WTC11 (cell line): ENCODE measurements at regions not wholly inside any gene's neighbourhood (a gene's known extent, or its start where the extent isn't known, plus 50 kb on each side); places are given as distances from the start of the nearest gene placed in this dataset.

ENCODE experiments used
- ATAC-seq: fragments of 200-7000 bp; cut with Tn5 transposase; 2 replicates; pipeline ENCODE4 v1.10.0; 2021; ENCODE audit warnings: mild to moderate bottlenecking, moderate library complexity
- CTCF ChIA-PET: fragments of 300-600 bp; sonication (Branson Sonifier 250); formaldehyde crosslinking; loops from one replicate; lab custom pipeline; 2021; ENCODE audit warnings: antibody characterized with exemption; lab: Charles Lee
- POLR2A ChIA-PET: fragments of 350-600 bp; sonication (Branson Sonifier 250); formaldehyde crosslinking; loops from one replicate; lab custom pipeline; 2021; ENCODE audit warnings: antibody characterized with exemption; lab: Charles Lee
- DNase-seq: peaks from one replicate; pipeline ENCODE4 v3.0.0; 2021; ENCODE audit warnings: low spot score
- H3K27ac Mint-ChIP-seq: 2 replicates; pipeline ENCODE4 v1.8.0; 2021; ENCODE audit warnings: mixed read lengths
- H3K27me3 Mint-ChIP-seq: 2 replicates; pipeline ENCODE4 v1.8.0; 2021; ENCODE audit warnings: low read depth, mild to moderate bottlenecking, moderate library complexity, mixed read lengths
- H3K36me3 Mint-ChIP-seq: 2 replicates; pipeline ENCODE4 v1.8.0; 2021; ENCODE audit warnings: mixed read lengths
- H3K4me1 Mint-ChIP-seq: 2 replicates; pipeline ENCODE4 v1.8.0; 2022; ENCODE audit warnings: mixed read lengths
- H3K4me3 Mint-ChIP-seq: 2 replicates; pipeline ENCODE4 v1.8.0; 2021; ENCODE audit warnings: mild to moderate bottlenecking, moderate library complexity, mixed read lengths
- H3K9me3 Mint-ChIP-seq: 2 replicates; pipeline ENCODE4 v1.8.0; 2021; ENCODE audit warnings: mixed read lengths
- AFF4 ChIP-seq: sonication (generic); formaldehyde crosslinking; IDR thresholded peaks from 2 replicates; pipeline ENCODE4 v1.8.1; 2023; ENCODE audit warnings: mild to moderate bottlenecking, missing genetic modification reagents, borderline replicate concordance
- ATF6 ChIP-seq: sonication (generic); formaldehyde crosslinking; IDR thresholded peaks from 2 replicates; pipeline ENCODE4 v1.8.1; 2023; ENCODE audit warnings: mild to moderate bottlenecking, missing genetic modification reagents
- CREM ChIP-seq: sonication (generic); formaldehyde crosslinking; IDR thresholded peaks from 2 replicates; pipeline ENCODE4 v1.8.1; 2022; ENCODE audit warnings: mild to moderate bottlenecking, missing genetic modification reagents, moderate library complexity
- ELF4 ChIP-seq: sonication (generic); formaldehyde crosslinking; IDR thresholded peaks from 2 replicates; pipeline ENCODE4 v1.8.1; 2022; ENCODE audit warnings: low read depth, mild to moderate bottlenecking, moderate library complexity, missing genetic modification reagents
- ESRRA ChIP-seq: sonication (generic); formaldehyde crosslinking; IDR thresholded peaks from 2 replicates; pipeline ENCODE4 v1.8.1; 2022; ENCODE audit warnings: mild to moderate bottlenecking, missing genetic modification reagents, borderline replicate concordance
- GRHL2 ChIP-seq: fragments of 250-450 bp; sonication (Bioruptor Pico); IDR thresholded peaks from 2 replicates; pipeline ENCODE4 v1.8.0; 2022; ENCODE audit warnings: mild to moderate bottlenecking, moderate library complexity; ENCODE audit not compliant: insufficient replicate concordance, severe bottlenecking
- MXD4 ChIP-seq: fragments of 250-450 bp; sonication (Bioruptor Pico); IDR thresholded peaks from 2 replicates; pipeline ENCODE4 v1.8.0; 2021; ENCODE audit warnings: mild to moderate bottlenecking, moderate library complexity, borderline replicate concordance
- SOX15 ChIP-seq: fragments of 250-450 bp; sonication (Bioruptor Pico); IDR thresholded peaks from 2 replicates; pipeline ENCODE4 v1.9.0; 2021; ENCODE audit warnings: mild to moderate bottlenecking
- TCF7 ChIP-seq: sonication (generic); formaldehyde crosslinking; IDR thresholded peaks from 2 replicates; pipeline ENCODE4 v1.8.0; 2022; ENCODE audit warnings: mild to moderate bottlenecking, low read depth, missing genetic modification reagents, moderate library complexity
- TEAD1 ChIP-seq: sonication (generic); formaldehyde crosslinking; IDR thresholded peaks from 2 replicates; pipeline ENCODE4 v1.8.0; 2022; ENCODE audit warnings: mild to moderate bottlenecking, missing genetic modification reagents
- TP53 ChIP-seq: sonication (generic); formaldehyde crosslinking; IDR thresholded peaks from 2 replicates; pipeline ENCODE4 v1.8.1; 2023; ENCODE audit warnings: mild to moderate bottlenecking, missing genetic modification reagents
- ZNF138 ChIP-seq: sonication (generic); formaldehyde crosslinking; conservative IDR thresholded peaks from 2 replicates; pipeline ENCODE4 v1.8.1; 2022; ENCODE audit warnings: mild to moderate bottlenecking, moderate library complexity, missing genetic modification reagents
- ZNF317 ChIP-seq: sonication (generic); formaldehyde crosslinking; IDR thresholded peaks from 2 replicates; pipeline ENCODE4 v1.8.1; 2023; ENCODE audit warnings: low read depth, mild to moderate bottlenecking, moderate library complexity, missing genetic modification reagents, borderline replicate concordance
- ZNF671 ChIP-seq: fragments of 250-450 bp; sonication (Bioruptor Pico); IDR thresholded peaks from 2 replicates; pipeline ENCODE4 v1.8.0; 2021; ENCODE audit warnings: mild to moderate bottlenecking
- TF ChIP-seq, protein P1 (sequence below): sonication (generic); formaldehyde crosslinking; IDR thresholded peaks from 2 replicates; pipeline ENCODE4 v1.8.0; 2022; ENCODE audit warnings: missing genetic modification reagents
- TF ChIP-seq, protein P2 (sequence below): sonication (generic); formaldehyde crosslinking; IDR thresholded peaks from 2 replicates; pipeline ENCODE4 v1.8.0; 2022; ENCODE audit warnings: mild to moderate bottlenecking, missing genetic modification reagents

GRCh38 chr10:128577958-128578750 lies 451.9 kb upstream of the MKI67 start:
- no peak for DNase-seq
- H3K9me3 Mint-ChIP-seq, result peaks cover 6% of the 10 kb centered on the region; the same call in 1 of the 2 replicates
- TF ChIP-seq TCF7 (CRISPR knock-in tag), result no peak
- no peak for TF ChIP-seq ESRRA (CRISPR knock-in tag)
- no peak for TF ChIP-seq TEAD1 (CRISPR knock-in tag)
- no peak for TF ChIP-seq TP53 (CRISPR knock-in tag)
- no peak for TF ChIP-seq SOX15 (CRISPR knock-in tag)
- no peak for TF ChIP-seq ZNF317 (CRISPR knock-in tag)
- TF ChIP-seq AFF4, result no peak
- TF ChIP-seq MXD4, result no peak
- no peak for TF ChIP-seq ZNF671 (CRISPR knock-in tag)
- TF ChIP-seq, protein P1, sequence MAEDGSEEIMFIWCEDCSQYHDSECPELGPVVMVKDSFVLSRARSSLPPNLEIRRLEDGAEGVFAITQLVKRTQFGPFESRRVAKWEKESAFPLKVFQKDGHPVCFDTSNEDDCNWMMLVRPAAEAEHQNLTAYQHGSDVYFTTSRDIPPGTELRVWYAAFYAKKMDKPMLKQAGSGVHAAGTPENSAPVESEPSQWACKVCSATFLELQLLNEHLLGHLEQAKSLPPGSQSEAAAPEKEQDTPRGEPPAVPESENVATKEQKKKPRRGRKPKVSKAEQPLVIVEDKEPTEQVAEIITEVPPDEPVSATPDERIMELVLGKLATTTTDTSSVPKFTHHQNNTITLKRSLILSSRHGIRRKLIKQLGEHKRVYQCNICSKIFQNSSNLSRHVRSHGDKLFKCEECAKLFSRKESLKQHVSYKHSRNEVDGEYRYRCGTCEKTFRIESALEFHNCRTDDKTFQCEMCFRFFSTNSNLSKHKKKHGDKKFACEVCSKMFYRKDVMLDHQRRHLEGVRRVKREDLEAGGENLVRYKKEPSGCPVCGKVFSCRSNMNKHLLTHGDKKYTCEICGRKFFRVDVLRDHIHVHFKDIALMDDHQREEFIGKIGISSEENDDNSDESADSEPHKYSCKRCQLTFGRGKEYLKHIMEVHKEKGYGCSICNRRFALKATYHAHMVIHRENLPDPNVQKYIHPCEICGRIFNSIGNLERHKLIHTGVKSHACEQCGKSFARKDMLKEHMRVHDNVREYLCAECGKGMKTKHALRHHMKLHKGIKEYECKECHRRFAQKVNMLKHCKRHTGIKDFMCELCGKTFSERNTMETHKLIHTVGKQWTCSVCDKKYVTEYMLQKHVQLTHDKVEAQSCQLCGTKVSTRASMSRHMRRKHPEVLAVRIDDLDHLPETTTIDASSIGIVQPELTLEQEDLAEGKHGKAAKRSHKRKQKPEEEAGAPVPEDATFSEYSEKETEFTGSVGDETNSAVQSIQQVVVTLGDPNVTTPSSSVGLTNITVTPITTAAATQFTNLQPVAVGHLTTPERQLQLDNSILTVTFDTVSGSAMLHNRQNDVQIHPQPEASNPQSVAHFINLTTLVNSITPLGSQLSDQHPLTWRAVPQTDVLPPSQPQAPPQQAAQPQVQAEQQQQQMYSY, result no peak
- no peak for TF ChIP-seq ELF4
- no peak for TF ChIP-seq GRHL2 (CRISPR knock-in tag)
- no peak for TF ChIP-seq ZNF138 (CRISPR knock-in tag)
- TF ChIP-seq, protein P2, sequence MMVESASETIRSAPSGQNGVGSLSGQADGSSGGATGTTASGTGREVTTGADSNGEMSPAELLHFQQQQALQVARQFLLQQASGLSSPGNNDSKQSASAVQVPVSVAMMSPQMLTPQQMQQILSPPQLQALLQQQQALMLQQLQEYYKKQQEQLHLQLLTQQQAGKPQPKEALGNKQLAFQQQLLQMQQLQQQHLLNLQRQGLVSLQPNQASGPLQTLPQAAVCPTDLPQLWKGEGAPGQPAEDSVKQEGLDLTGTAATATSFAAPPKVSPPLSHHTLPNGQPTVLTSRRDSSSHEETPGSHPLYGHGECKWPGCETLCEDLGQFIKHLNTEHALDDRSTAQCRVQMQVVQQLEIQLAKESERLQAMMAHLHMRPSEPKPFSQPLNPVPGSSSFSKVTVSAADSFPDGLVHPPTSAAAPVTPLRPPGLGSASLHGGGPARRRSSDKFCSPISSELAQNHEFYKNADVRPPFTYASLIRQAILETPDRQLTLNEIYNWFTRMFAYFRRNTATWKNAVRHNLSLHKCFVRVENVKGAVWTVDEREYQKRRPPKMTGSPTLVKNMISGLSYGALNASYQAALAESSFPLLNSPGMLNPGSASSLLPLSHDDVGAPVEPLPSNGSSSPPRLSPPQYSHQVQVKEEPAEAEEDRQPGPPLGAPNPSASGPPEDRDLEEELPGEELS (CRISPR knock-in tag), result no peak
- TF ChIP-seq CREM (CRISPR knock-in tag), result no peak
- TF ChIP-seq ATF6 (CRISPR knock-in tag), result no peak
- H3K36me3 Mint-ChIP-seq, result peaks cover 12% of the 10 kb centered on the region
- POLR2A ChIA-PET, result no interaction called here
- no peak for ATAC-seq
- H3K4me1 Mint-ChIP-seq, result peaks cover 70% of the 10 kb centered on the region
- CTCF ChIA-PET, result no interaction called here
- H3K27ac Mint-ChIP-seq, result no peak overlapping the region
- H3K4me3 Mint-ChIP-seq, result no peak overlapping the region
- peaks cover 27% of the 10 kb centered on the region for H3K27me3 Mint-ChIP-seq
